ENCODE measurements at regions not wholly inside any gene's neighbourhood (a gene's known extent, or its start where the extent isn't known, plus 50 kb on each side); places are given as distances from the start of the nearest gene placed in this dataset.

GRCh38 chr6:927157-927556 lies 234.2 kb upstream of the EXOC2 start:
- no peak for TF ChIP-seq POLR2AphosphoS5 (IDR thresholded peaks at IDR 0.05; ENCODE audit: low read depth, low read length)
- no peak for TF ChIP-seq SIN3A (IDR thresholded peaks at IDR 0.05; ENCODE audit: borderline replicate concordance, insufficient read depth, low read length)
- no peak for TF ChIP-seq REST (IDR thresholded peaks at IDR 0.05; ENCODE audit: insufficient read depth in 1 of 2, low read depth in 2 of 2, low read length in 2 of 2)
